ENCODE measurements at regions not wholly inside any gene's neighbourhood (a gene's known extent, or its start where the extent isn't known, plus 50 kb on each side); places are given as distances from the start of the nearest gene placed in this dataset.
"Not testable (repeated sequence)": the region's sequence is repeated elsewhere in the genome, so short reads cannot be mapped to it uniquely, and the experiment has no call there.

DNA sequence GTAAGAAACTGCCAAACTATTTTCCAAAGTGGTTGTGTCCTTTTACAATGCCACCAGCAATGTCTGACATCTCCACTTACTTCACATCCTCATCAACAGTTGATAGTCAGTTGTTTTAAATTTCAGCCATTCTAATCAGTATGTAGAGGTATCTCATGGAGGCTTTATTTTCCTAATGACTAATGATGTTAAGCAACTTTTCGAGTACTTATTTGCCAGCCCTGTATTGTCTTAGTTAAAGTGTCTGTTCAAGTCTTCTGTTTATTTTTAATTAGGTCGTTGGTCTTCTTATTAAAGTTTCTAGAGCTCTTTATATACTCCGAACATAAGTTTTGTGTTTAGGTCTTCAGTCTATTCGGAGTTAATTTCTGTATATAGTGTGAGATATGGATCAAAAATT lies 54.9 kb upstream of the NBPF12 start:
- DNase-seq: not testable (repeated sequence)

DNA sequence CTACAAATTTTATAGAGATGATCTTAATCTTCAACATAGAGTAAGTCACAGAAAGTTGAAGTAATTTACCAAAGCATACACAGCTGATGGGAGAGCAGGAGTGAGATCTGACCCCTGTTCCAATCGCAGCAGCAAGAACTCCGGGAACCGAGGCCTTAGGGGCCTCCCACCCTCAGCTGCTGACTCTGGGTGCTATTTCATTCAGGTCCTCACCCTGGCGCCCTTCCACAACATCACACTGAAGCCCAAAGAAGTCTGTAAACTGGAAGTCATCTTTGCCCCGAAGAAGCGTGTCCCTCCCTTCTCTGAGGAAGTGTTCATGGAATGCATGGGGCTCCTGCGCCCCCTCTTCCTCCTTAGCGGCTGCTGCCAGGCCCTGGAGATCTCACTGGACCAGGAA lies 57.0 kb upstream of the NBPF12 start:
- not testable (repeated sequence) for DNase-seq

DNA sequence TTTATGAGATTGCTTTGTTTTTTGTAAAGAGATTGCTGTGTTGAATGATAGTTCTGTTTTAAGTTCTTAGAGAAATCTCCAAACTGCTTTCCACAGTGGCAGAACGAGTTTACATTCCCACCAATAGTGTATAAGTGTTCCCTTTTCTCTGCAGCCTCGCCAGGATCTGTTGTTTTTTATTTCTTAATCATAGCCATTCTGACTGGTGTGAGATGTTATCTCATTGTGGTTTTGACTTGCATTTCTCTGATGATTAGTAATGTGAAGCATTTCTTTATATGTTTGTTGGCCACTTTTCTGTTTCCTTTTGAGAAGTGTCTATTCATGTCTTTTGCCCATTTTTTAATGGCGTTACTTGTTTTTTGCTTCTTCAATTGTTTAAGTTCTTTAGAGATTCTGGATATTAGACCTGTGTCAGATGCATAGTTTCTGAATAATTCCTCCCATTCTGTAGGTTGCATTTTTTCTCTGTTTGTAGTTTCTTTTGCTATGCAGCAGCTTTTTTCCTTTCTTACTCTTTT lies 74.3 kb upstream of the NBPF12 start:
- not testable (repeated sequence) for DNase-seq

DNA sequence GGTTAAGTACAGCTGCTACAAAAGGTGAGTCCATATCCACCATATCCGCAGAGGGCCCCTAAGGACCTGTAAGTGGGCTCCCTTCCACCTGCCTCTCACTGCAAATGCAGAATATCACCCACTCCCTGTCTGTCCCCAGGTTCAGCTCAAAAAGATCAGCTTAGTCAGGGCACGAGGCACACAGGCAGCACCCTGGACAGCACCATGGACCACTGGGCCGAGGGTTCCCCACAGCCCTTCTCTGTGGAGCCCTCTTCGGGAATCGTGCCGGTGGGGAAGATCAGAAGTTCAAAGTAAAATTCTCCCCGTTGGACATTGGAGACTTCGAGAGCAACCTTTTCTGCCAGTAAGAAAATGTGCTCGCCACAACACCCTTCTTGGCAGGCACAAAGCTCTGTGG lies 85.0 kb upstream of the NBPF12 start:
- not testable (repeated sequence) for DNase-seq

DNA sequence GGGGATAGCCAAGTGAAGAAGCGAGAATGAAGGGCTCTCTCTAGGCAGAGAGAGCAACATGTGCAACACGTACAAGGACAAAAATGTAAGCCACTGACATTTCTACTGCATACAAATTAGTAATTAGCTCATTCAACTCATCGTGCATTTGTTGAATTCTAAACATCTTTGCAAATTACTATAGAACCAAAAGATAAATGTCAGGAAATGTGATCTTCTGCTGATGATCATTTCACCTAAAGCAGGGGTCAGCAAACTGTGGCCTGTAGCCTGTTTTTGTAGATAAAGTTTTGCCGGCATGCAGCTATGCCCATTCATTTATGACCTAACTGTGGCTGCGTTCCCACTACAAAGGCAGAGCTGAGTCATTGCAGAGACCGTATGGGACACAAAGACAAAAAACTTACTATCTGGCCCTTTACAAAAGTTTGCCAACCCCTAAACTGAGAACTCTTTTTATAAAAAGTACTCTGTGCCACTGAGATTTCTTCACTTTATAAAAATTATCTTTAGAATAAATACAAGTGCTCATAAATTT lies 87.7 kb upstream of the NBPF12 start:
- not testable (repeated sequence) for DNase-seq

DNA sequence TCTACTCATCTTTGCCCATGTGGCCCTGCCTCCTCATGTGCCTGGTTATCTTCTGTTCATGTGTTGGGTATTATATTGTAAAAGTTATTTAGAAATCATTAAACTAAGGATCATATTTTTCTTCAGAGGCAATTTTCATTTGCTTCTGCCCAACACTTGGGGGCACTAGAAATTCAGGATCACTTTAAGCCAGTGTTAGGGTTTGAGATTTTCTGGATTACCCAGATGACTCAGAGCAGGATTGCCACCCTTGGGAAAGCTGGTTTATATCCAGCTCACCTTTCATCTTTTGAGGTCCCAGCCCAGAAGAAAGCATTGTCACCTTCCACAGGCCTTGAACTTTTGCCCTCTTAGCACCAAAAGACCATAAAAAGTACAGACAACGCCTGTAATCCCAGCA lies 99.4 kb upstream of the NBPF12 start:
- DNase-seq: not testable (repeated sequence)

DNA sequence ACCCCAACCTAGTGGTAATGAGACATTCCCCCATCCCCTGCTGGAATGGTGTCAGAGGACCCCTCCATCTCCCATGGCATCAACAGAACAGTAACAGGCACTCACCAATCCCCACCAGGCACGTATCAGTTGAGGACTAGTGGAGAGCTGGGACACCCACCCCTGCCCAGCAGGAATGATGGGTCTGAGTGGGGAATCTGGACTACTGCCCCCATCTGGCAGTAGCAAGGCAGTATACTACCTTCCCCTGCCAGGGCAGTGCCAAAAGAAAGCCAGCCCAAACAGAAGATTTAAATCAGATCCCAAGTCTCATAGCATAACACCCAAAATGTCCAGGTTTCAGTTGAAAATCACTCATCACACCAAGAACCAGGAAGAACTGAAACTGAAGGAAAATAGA lies 111.2 kb upstream of the NBPF12 start:
- DNase-seq: not testable (repeated sequence)

DNA sequence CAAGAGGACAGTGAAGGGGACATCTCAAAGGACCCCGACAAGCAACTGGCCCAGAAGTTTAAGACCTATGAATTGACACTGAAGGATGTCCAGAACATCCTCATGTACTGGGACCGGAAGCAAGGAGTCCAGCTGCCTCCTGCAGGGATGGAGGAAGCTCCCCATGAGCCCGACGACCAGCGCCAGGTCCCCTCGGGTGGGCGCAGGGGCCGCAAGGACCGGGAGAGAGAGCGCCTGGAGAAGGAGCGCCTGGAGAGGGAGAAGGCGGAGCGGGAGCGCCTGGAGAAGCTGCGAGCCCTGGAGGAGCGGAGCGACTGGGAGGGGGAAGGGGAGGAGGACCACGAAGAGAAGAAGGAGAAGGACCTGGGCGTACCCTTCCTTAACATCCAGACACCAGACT lies 143.9 kb upstream of the NBPF12 start:
- DNase-seq: not testable (repeated sequence)

DNA sequence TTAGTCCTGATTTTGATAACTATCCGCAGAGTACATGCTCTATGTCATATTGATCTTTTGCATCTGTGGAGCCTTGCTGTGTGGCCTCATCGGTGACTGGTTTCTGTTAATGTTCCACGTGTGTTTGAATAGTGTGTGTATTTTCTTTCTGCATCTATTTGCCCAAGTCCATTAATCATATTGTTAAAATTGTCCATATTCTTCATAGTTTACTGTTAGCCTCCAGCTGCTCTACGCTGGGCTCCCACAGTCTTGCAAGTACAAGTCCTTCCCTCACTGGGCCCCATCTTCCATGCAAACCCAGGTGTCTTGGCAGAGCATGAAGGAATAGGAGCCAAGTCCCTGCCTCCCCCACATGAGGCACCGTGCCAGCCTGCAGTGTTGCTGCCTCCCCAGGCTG lies 145.4 kb upstream of the NBPF12 start:
- not testable (repeated sequence) for DNase-seq

DNA sequence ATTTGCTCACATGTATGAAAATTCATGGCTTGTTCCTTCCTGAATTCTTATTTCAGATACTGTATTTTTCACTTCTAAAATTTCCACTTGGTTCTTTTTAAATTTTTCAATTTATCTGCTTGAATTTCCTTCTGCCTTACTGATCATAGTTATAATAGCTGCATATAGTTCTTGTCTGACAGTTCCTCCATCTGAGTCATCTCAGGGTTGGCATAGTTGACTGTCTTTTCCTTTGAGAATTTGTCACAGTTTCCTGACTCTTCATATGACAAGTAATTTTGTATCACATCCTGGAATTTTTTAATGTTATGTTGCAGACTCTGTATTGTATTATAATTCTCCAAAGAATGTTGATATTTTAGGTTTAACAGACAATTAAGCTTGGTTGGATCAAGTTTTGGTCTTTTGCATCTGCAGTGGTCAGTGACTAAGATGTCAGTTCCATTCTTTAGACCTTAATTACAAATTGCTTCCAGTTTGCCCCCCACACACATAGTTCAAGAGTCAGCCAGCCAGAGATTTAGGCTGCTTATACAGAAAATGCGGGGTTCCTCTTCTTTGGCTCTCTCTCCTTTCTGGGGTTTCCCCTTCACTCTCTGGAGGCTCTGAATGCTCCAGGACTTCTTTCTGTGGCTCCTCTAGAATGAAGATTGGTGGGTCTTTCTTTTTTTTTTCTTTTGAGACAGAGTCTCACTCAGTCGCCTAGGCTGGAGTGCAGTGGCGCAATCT lies 153.7 kb upstream of the NBPF12 start:
- DNase-seq: not testable (repeated sequence)

DNA sequence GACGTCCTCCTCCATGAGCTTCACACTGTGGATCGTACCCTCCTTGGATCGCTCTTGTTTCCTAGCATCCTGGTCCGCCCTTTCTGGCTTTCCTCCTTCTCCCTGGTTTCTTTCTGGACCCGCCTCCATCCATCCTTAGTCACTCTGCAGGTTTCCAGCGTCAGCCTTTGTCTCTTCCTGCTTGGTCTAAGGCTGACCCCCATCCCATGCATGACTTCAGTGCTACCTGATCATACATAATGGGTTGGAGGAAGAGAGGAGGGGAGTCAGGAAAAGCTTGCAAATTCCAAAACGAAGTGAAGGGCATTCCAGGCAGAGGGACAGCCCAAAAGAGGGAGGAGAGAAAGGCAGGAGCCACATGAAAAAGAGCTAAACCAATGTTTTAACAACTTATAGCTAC lies 156.9 kb upstream of the NBPF12 start:
- DNase-seq: not testable (repeated sequence)

DNA sequence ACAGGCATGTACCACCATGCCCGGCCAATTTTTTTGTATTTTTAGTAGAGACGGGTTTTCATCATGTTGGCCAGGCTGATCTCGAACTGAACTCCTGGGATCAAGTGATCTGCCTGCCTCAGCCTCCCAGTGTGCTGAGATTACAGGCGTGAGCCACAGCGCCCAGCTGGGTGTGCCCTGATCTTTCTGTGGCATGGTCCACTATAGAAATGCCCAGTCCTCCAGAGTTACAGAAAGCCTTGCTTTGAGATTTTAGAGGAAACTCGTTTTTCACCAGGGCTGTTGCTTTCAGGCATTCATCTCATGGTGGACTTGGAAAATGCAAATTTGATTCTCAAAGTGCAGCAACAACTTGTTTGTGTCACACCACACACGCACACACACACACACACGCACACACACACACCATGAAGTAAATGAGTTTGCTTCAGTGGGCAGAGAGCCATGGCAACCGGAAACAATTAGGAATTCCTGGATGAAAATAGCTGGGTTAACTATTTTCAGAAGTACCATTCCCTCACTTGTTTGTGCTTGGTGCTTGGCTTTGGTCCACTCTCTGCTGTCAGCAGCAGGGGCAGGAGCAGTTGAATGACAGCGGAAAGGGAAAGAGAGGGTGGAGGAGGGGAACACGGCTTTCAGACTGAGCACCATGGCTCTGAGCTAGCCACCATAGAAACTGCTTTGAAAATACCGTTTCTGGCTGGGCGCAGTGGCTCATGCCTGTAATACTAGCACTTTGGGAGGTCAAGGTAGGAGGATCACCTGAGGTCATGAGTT lies 160.1 kb upstream of the NBPF12 start:
- not testable (repeated sequence) for DNase-seq

DNA sequence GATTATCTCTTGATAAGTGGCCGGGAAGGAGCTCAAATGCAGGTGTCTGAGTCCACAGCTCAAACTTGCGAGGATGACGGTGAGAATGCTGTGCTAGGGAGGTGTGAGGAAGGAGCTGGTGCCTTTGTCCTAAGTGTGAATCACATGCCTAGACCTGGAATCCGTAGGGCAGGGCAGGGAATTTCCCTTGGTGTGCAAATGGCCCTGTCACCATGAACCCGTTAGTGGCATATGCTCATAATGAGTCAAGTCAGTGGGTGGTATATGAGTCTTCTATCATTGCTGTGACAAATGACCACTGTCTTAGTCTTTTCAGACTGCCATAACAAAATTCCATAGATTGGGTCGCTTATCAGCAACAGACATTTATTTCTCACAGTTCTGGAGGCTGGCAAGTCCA lies 163.1 kb upstream of the NBPF12 start:
- DNase-seq: not testable (repeated sequence)

DNA sequence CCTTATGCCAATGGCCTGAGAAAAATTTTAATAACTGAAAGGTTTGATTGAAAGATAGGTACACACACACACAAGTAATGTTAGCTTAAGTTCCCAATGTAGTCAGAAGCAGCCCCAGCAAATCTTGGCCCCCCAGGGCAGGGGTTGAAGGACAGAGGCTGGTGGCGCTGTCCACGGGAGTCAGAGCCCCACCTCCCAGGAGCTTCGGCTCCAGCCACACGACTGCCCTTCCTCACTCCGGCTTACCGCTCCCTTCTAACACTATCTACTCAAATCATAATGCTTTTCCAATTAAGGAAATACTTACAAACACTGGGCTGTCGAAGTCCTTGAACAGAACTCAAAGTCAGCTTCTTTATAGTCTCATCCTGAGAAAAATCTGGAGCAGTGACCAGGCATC lies 163.9 kb upstream of the NBPF12 start:
- DNase-seq: not testable (repeated sequence)

DNA sequence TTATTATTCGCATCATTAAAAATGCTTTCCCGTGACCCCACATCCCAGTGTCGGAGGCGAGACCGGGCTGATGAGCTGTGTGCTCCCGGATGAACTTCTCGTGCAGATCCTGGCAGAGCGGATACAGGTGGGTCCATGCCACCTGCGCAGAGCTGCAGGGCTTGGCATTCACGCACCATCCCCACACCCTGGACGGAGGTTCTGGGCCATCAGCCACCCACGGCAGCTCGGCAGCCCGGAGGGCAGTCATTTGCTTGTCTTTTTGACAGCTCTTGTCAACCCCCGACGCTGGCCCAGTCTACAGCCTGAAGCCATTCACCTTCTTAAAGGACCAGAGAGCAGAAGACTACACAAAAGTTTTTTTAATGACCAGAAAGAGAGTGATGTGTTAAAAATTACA lies 166.7 kb upstream of the NBPF12 start:
- not testable (repeated sequence) for DNase-seq

DNA sequence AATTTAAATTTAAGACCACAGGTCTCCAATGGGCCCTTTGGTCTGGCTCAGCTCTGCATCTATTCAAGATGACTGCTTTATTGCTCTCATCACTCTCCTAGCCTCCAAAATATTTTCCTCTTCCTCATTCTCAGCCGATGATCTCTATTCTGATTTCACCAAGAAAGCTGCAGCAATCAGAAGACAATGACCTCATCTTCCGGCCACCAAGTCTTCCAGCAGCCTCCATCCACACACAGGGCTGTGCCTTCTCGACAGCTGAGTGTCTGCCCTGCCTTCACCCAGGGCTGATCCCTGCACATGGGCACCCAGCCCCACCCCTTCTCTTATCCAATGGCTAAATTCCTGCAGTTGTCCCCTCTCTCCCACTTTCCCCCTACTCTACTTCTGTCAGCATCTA lies 167.1 kb upstream of the NBPF12 start:
- not testable (repeated sequence) for DNase-seq

DNA sequence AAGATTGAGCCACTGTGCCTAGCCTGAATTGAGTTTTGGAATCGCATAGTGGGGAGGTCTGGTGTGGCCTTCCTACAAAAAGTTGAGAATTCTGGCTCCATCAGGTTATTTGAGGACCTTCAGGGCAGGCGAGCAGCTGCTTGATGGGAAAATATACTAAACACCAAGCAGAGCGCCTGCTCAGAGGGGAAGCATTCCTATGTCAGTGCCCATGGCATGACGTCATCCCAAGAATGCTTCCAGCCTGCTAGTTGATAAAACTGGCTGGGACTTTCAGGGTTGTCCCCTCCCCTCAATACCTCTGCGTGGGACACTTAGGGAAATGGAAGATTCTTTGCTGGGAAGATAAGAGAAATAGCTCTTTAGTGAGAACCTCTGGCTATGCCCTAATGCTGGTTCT lies 174.9 kb upstream of the NBPF12 start:
- not testable (repeated sequence) for DNase-seq

DNA sequence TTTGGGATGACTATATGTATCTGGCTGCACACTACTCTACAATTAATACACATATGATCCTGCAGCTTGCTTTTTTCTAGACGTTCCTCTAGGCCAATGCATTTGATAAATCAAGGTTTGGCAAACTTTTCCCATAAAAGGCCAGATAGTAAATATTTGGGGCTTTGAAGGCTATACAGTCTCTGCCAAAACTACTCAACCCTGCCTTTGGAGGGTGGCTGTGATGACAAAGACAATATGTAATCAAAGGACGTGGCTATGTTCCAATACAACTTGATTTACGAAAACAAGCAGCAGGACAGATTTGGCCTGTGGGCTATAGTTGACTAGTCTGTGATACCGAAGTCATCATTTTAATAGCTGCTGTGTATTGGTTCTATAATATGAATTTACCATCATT lies 181.3 kb upstream of the NBPF12 start:
- DNase-seq: not testable (repeated sequence)

DNA sequence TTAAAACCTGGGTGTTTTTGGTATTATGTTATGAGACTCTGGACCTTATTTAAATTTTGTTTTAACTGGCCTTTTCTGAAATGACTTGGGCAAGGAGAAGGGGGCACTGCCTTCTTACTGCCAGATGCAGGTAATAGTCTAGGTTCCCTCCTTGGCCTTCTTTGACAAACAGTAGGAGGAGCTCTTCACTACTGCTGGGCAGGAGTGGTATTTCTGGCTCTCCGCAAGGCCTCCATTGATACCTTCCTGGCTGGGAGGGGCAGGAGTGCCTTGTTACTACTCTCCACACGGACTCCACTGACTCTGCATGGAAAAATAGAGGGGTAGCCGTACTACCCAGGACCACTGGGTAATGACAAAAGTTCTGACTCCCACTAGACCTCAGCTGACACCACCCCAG lies 189.4 kb upstream of the NBPF12 start:
- DNase-seq: not testable (repeated sequence)

DNA sequence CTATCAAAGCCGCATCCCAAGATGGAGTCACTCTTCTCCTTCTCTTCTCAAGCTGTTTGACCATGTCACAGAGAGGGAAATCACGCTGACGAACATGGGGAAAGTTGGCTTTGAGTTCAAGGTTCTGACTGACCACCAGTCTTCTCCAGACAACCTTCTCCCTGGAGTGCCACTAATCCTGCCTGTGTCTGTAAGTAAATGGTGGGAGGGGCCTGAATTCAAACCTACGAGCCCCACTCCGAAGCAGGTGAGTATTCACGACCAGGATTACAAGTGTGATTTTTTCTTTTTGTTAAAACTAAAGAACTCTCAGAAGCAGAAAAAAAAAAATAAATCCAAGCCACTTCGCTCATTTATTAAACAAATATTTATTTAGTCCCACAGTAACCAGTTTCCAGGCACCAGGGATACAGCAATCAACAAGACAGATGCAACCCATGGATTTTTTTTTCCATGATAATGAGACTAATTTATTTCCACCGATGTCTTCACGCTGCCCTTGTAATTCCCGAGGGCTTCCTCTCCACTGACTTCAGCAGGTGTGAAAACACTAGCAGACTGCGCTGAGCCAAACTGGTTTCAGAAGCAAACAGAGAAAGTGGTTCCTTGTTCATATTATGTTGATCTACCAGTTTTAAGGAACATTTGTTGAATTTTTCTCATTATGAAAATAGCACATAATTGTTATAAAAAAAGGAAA lies 206.0 kb upstream of the NBPF12 start:
- not testable (repeated sequence) for DNase-seq

DNA sequence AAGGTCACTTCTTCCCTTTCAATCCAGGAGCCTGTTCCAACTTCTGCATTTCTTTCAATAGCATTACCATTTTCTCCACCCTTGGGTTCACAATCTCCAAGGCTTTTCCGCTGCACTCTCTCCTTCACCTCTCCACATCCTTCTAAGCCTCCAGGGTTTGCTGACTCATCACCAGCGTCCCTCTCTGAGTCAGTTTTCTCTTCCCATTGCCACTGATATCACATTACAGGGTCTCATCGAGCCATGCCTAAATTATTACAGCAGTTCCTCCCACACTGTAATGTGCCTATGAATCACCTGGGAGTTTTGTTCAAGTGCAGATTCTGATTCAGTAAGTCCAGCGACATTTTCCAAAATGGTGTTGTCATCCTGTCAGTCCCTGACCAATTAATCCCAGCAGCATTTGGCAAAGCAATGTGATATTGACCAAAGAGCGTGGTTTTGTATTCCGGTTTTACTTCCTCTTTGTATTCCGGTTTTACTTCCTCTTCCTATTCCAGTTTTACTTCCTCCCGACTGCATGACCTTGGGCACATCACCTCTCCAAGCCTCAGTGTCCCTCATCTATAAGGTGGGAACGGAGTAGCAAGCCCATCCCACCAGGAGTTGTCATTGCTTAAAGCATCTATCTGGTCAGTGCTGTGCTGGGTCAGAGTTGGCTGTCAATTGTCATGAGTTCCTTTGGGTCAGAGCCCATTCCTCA lies 208.3 kb upstream of the NBPF12 start:
- not testable (repeated sequence) for DNase-seq

DNA sequence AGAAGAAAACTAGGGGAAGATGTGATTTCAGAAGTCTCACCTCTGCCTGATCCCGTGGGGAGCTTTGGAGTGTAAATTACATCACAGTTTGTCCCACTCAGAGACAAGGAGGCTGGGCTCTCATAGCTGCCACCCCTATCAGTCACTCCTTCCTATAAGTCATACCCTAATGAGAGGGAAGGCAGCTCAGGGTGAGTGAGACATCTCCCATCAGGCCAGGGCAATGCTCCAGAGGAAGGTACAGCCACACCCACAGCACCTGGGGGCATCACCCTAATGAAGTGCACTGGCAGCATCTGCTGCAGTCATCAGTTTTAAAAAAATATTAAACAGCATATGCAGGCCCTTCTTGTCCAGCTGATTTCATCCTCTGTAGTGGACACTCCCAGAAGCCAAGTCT lies 223.1 kb upstream of the NBPF12 start:
- DNase-seq: not testable (repeated sequence)
